ENCODE measurements at regions not wholly inside any gene's neighbourhood (a gene's known extent, or its start where the extent isn't known, plus 50 kb on each side); places are given as distances from the start of the nearest gene placed in this dataset.
"Not testable (repeated sequence)": the region's sequence is repeated elsewhere in the genome, so short reads cannot be mapped to it uniquely, and the experiment has no call there.

DNA sequence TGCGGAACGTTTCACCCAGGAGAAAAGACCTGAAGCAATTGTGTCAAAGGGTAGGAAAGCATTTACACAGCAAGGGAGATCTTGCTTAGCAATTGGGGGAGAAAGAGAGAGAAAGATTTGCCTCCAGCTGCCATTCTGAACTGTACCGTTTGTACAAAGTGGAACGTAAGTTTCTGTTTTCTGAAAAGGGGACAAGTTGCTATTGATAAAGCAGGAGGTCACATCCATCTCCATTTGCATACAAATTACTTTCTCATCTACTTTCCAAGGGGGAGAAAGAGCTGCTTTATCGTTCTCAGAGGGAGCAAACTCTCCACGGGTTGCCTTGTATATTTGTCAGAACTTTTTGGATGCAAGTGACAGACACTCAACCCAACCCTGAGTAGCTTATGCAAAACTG is 92.0 kb upstream of the CARD11 start:
- no peak for DNase-seq (ENCODE audit: low read depth, low spot score)

DNA sequence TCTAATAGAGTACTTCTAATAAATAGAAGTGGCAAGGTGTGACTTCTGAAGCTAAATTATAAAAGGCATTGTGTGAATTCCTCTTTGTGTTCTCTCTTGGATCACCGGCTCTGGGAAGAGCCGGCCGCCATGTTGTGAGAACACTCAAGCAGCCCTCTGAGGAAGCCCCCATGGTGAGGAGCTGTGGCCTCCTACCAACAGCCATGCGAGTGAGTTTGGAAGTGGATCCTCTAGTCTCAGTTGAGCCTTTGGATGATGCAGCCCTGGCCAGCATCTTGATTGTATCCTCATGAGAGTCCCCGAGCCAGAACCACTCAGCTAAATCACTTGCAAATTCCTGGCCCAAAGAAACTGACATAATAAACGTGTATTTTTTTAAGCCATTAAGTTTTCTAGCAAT is 94.5 kb upstream of the CARD11 start:
- DNase-seq (ENCODE audit: low read depth, low spot score), result no peak

DNA sequence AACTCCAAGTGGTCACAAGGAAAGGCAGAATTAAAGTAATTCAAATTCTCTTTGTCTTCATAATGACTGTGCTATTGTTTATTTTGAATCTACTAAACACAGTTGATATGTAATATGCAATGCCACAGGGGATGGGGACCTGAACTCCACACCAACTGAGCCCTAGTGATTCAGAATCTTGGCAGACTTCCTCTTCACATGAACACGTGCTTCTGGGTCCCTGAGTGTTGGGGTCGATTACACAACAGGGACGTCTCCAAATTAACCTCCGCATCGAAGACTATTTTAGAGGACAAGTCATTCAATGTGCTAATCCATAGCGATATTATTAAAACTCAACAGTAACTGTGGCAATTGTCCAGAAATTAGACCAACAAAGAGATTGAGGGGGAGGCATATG is 95.3 kb upstream of the CARD11 start:
- DNase-seq (ENCODE audit: low read depth, low spot score), result no peak

DNA sequence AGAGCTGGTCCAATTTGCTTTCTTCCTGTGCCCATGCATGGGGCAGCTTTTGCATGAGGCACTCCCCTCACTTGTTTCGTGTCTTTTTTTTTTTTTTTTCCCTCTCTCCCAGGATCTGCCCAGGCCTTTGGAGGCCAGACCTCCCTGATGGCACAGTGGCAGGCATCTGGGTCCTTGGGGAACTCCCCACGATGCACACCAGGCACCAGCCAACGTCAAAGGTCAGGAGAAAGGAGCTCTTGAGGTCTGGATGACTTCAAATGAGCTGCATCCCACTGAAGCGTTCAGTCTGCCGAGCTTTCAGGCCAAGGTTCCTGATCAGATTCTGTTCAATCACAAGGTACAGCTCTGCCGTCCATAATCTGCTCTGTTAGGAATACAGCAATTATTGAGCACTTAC is 97.2 kb upstream of the CARD11 start:
- DNase-seq (ENCODE audit: low read depth, low spot score), result no peak

DNA sequence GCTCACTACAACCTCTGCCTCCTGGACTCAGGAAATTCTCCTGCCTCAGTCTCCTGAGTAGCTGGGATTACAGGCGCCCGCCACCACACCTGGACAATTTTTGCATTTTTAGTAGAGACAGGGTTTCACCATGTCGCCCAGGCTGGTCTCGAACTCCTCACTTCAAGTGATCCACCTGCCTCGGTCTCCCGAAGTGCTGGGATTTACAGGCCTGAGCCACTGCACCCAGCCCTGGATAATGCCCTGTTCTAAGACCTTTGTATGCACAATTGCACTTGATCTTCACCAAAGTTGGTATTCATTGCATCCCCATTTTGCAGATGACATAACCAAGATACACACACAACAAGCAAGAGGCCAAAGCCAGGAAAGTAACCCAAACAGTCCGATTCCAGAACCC is 97.7 kb upstream of the CARD11 start:
- no peak for DNase-seq (ENCODE audit: low read depth, low spot score)

DNA sequence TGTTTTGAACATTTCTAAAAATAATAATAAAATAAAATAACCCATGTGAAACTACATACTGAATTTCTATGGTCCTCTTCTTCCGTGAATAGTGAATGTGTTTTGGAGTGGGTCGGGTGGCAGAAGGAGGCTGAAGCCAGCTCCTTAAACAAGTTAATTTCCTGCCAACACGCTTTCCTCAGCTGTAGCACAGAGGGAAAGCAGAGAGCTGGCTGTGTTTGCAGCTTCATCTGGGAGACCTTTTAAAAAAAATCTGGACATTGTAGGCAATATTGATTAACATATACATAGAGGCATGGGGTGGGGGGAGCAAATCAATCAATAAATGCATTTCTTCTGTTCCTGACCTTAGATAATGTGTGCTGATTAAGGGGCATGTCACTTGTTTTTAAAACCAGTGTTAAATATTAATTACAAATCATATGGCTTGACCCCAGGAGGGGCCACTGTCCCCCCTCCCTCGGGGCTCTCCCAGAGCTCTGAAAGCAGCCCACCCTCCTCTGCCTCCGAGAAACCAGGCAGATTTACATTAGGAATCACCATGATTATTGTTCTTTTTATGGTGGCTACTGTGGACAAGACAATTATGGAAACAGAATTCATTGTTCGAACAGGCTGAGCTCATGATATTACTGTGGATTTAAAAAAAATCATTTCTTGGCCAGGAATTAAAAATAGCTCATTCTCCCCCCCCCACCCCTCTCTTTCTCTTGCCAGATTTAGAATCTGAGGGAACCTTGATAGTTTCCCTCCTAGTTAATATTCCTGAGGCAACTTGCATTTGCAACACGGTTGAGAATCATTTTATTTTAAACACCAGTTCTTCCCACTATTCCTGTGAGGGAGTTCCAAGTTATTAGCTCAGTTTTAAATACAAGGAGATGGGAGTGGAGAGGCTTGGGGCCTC is 100.5 kb upstream of the CARD11 start:
- DNase-seq (ENCODE audit: low read depth, low spot score), result no peak

DNA sequence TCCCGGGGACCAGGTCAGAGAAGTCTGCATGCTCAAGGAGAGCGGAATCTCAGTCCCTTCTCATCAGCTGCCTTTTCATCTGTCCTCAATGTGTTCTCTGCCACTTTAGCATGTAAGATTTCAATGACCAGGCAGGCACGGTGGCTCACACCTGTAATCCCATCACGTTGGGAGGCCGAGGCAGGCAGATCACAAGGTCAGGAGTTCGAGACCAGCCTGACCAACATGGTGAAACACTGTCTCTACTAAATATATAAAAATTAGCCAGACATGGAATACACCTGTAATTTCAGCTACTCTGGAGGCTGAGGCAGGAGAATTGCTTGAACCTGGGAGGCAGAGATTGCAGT is 101.1 kb upstream of the CARD11 start:
- not testable (repeated sequence) for DNase-seq (ENCODE audit: low read depth, low spot score)

DNA sequence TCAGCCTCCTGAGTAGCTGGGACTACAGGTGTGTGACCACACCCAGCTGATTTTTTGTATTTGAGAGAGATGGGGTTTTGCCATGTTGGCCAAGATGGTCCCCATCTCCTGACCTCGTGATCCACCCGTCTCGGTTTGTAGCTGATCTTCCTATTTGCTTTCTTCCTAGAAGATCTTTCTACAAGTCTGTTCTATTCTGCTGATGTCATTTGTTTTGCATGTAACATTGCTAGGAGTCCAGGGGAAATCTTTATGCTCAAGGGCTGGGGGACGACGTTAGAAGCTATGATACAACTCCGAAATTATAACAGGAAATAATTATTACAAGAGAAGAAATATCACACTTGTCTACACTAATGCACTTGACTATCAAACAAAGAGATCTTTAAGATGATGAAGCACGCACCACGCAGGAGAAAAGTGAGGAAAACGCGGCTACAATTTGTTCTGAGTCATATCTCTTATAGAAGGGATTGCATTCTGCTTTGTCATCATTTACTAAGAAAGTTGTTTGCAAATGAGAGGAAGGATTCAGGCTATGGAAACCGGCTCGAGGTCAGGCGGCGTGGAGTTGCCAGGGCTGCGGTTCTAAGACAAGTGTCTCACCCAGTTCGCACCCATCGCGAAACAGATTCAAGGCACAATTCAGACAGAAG is 103.0 kb upstream of the CARD11 start:
- no peak for DNase-seq (ENCODE audit: low read depth, low spot score)

DNA sequence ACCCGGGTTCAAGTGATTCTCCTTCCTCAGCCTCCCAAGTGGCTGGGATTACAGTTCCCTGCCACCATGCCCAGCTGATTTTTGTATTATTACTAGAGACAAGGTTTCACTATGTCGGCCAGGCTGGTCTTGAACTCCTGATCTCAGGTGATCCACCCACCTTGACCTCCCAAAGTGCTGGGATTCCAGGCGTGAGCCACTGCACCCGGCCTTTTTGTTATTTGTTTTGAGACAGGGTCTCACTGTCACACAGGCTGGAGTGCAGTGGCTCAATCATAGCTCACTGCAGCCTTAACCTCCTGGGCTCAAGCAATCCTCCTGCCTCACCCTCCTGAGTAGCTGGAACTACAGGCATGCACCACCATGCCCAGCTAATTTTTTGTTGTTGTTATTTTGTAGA is 104.8 kb upstream of the CARD11 start:
- not testable (repeated sequence) for DNase-seq (ENCODE audit: low read depth, low spot score)

DNA sequence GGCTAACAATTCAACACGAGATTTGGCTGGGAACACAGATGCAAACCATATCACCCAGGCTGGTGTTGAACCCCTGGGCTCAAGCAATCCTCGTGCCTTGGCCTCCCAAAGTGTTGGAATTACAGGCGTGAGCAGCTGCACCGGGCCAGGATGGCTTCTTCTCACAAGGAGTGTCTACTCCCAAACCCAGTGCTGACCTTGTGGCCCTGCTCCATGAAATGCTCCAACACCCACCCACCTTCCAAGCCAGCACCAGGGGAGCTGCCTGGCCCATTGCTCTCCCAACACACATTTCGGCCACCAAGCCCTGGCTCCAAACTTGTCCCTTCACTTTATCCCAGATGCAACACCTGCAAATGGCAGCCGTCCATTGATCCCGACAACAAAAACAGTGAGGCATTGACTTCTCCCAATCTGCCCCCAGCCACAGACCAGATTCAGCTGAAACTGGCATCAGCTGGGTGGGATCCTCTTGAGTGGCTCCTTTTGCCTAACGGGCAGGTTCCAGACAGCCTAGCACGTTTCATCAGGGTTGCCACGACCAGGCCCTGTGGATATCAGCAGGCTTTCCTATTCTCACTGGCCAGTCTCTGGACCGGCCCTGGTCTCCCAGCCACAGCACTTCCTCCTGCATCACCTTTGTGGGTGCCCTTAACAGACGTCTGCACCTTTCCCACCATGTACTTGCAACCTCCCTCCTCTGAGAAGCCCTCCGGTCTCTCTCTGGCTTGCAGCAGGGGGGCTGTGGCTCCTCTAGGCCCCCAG is 105.7 kb upstream of the CARD11 start:
- no peak for DNase-seq (ENCODE audit: low read depth, low spot score)

DNA sequence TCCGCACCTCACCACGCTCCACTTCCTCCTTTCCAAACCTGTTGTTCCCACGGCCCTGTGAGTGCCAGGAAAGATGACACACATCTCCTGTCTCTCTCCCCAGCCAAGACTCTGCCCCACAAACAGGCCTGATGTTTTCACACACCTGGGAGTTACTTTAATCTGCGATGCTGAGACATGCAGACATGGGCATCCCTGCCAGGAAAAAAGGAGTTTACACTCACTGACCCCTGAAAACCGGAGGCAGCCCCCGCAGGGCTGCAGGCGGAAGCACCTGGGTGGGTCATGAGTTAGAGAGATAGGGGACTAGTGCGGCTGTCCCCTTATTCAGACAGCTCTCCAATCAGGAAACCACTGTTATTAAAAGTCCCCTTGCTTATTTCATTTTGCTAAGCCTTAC is 106.4 kb upstream of the CARD11 start:
- DNase-seq (ENCODE audit: low read depth, low spot score), result no peak

DNA sequence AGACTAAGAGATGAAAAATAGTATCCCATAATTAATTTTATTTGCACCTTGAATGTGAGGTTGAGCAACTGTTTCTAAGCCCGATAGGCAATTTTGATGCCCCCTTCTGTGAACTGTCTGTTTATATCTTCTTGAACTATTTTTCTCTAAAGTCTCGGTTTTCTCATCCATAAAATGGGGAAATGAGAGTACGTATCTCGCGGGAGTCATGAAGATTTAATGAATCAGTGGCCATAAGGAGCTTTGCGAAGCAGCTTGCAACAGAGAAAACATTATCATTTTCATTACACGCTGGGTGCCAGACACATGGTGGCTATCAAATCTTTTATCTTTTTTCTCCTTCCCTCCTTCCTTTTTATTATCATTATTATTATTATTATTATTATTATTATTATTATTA is 108.1 kb upstream of the CARD11 start:
- DNase-seq (ENCODE audit: low read depth, low spot score), result no peak

DNA sequence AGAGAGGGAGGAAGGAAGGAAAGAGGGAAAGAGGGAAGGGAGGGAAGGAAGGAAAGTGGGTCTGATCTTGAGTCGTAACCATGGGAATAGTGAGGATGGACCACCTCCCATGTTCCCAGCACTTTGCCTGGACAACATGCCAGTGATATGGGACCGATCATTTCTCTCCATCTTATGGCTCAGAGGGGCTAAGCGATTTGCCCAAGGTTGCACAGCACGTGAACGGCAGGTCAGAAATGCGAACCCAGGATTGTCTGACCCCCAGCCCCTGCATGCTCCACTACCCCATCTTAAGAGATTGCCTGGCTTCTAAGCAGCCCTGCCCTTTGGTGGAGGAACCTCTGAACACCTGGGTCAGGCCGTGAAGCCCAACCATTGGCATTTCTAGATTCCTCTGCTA is 109.0 kb upstream of the CARD11 start:
- DNase-seq (ENCODE audit: low read depth, low spot score), result no peak

DNA sequence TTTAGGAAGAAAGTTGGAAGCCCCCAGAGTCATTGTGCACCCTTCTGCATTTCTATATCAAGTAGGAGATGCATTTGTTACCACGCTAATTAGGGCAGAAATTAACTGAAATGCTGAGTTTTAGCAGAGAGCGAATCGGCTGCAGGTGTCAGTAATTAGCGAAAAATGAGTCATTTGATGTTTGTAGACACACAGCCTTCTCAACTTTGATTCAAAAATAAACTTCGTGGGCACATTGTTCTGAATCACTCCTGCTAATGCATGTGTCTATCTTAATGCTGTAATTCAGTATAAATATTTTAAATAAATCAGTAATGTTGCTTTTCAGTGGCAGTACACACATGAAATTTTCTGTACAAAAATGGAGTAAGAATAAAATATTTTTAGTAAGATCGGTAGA is 109.5 kb upstream of the CARD11 start:
- no peak for DNase-seq (ENCODE audit: low read depth, low spot score)

DNA sequence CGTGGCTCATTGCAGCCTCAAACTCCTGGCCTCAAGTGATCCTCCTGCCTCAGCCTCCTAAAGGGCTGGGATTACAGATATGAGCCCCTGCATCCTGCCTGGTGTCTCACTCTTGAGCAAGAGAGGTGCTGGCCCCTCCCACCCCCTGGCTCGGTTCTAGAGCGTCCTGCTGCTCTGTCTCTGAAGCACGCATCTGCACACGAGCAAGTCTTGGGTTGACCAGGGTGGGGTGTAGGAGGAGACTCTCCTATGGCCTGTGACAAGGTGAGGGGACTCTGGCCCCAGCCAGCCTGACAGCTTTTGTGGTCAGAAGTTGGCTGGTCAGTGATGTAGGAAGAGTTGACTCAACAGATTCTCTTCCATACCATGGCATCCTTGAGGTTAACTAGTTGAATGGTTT is 110.7 kb upstream of the CARD11 start:
- no peak for DNase-seq (ENCODE audit: low read depth, low spot score)

DNA sequence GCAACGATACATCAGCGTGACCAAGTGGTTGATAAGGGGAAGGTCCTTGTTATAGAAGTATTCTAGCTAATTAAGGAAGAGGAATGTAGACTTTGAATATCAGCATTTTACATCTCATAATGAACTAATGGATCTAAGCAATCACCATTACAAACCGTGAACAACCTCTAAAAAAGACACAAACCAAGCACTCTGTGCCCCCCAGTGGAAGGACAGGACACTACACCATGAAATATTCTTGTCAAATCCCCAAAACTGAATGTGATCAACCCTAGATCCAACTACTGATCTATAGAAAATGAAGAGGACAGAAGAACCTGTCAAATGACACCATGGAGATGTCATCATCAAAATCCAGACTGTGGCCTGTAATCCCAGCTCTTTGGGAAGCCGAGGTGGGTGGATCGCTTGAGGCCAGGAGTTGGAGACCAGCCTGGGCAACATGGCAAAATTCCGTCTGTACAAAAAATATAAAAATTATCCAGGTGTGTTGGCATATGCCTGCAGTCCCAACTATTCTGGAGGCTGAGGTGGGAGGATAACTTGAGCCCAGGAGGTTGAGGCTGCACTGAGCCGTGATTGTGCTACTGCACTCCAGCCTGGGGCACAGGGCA is 111.3 kb upstream of the CARD11 start:
- peak; percentile 43 for DNase-seq (ENCODE audit: low read depth, low spot score)

DNA sequence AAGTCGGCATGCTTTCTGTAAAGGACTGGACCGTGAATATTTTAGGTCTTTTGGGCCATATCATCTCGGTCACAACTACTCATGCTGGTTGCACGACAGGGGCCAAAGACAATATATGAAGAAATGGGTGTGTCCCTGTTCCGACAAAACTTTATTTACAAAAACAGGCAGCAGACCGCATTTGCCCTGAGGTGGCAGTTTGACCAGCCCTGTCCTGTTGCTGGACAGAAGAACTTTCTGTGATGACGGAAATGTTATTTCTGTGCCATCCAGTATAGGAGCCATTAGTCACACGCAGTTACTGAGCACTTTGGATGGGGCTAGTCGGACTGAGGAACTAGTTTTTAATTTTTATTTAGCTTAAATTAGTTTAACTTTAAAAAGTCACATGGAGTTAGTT is 112.8 kb upstream of the CARD11 start:
- DNase-seq (ENCODE audit: low read depth, low spot score), result no peak

DNA sequence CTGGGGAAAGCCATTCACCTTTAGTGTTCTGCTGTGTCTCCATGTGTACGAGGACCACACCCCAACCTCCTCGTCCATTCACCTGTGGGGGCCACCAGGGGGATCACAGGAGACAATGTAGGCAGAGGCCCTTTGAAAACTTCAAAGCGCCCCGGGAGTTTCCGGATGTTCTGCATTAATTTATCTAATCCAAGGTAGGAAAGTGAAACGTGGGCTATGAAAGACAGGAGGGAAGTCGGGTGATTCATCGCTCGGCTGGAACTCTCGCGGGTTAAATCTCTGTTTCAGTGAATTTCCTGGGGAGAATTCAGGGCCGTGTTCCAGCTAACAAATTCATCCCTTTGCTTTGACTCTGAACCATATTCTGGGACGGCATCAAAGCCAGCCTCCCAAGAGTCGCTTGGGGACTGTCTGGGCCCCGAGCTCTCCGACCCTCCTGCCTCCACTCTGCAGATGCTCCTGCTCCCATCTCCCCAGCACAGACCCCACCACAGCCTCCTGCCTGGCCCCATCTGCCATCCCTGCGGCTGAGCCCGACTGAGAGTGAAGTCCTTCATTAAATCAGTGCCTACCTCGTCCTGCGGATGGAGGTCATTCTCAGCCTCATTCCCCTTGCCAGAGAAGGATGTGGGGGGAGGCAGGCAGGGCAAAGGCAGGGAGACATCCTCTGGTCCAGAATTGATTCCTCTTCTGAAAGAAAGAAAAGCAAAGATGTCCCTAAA is 114.1 kb upstream of the CARD11 start:
- no peak for DNase-seq (ENCODE audit: low read depth, low spot score)

DNA sequence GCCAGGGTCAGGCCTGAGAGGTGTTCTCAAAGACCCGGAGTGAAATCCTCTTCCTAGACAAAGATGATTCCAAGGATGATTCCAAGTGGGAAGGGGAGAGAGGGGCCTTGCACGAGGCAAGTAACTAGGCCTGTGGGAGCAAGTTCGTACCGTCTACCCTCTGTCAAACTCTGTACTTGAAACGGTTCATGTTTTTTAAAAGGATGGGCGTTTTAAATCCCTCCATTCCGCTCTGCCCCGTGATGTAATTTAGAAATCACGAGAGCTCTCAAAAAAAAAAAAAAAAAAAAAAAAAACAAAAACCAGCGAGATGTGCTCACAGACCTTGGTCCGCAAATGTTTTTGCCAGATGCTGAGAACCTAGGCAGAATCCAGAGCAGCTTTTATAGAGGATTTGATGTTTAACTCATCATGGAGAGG is 114.7 kb upstream of the CARD11 start:
- DNase-seq (ENCODE audit: low read depth, low spot score), result no peak

DNA sequence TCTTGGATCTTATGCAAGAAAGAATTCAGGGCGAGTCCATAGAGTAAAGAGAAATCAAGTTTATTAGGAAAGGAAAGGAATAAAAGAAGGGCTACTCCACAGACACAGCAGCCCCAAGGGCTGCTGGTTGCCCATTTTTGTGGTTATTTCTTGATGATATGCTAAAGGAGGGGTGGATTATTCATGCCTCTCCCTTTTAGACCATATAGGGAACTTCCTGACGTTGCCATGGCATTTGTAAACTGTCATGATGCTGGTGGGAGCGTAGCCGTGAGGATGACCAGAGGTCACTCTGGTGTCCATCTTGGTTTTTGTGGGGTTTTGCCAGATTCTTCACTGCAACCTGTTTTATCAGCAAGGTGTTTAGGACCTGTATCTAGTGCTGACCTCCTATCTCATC is 115.4 kb upstream of the CARD11 start:
- no peak for DNase-seq (ENCODE audit: low read depth, low spot score)

DNA sequence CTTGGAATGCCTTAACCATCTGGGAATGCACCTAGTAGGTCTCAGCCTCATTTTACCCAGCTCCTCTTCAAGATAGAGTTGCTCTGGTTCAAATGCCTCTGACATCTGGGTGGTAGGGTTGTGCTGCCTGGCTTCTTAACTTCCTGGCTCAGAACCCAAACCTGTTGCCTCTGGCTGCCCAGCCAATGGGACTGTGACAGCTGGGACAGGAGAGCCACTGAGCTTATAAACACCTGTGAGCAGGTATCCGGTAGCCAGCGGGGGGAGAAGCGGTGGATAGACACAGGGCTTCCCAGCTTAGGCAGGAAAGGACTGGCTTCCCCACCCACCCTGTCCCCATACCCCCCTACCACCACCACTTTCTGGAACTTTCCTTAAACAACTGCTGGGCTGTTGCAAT is 115.8 kb upstream of the CARD11 start:
- DNase-seq (ENCODE audit: low read depth, low spot score), result no peak

DNA sequence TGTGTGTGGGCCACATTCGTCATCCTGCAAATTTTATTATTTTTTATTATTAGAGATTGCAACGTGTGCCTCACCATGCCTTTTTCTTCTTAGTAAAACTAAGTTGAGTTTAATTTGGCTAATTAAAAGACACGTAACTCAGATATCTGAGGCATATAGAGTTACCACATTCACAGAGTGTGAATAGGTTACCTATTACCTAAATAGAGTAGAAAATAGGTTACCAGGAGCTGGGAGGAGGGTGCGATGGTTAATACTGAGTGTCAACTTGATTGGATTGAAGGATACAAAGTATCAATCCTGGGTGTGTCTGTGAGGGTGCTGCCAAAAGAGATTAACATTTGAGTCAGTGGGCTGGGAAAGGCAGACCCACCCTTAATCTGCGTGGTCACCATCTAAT is 116.3 kb upstream of the CARD11 start:
- not testable (repeated sequence) for DNase-seq (ENCODE audit: low read depth, low spot score)

All from ELF-1 (cell line).